Neutrophil (primary cell): ENCODE measurements at regions not wholly inside any gene's neighbourhood (a gene's known extent, or its start where the extent isn't known, plus 50 kb on each side); places are given as distances from the start of the nearest gene placed in this dataset.

ENCODE experiments used
- H3K27ac ChIP-seq: fragments of 200-600 bp; sonication (generic); 2 replicates; pipeline ENCODE4 v1.5.1; 2016; ENCODE audit warnings: mild to moderate bottlenecking, moderate library complexity
- H3K27me3 ChIP-seq: fragments of 200-600 bp; sonication (generic); 2 replicates; pipeline ENCODE4 v1.6.0; 2016; ENCODE audit warnings: mild to moderate bottlenecking
- H3K36me3 ChIP-seq: fragments of 200-600 bp; sonication (generic); 2 replicates; pipeline ENCODE4 v1.5.1; 2017
- H3K4me1 ChIP-seq, 2 experiments: fragments of 200-600 bp in 1 of 2; sonication (generic) in 1 of 2; 1 replicate in 1 of 2; 2 replicates in 1 of 2; pipeline versions ENCODE4 v1.5.1 to v1.6.1; 2013 to 2016; ENCODE audit warnings: low read depth in 1 of 2, low read length in 1 of 2, mild to moderate bottlenecking in 1 of 2, moderate library complexity in 1 of 2; ENCODE audit not compliant: control insufficient read depth in 1 of 2, insufficient read depth in 1 of 2
- H3K4me3 ChIP-seq, 2 experiments: fragments of 200-600 bp in 1 of 2; sonication (generic) in 1 of 2; 1 replicate in 1 of 2; 2 replicates in 1 of 2; pipeline ENCODE4 v1.5.1; 2013 to 2016; ENCODE audit warnings: low read depth in 1 of 2, low read length in 1 of 2, mild to moderate bottlenecking in 1 of 2, moderate library complexity in 1 of 2
- H3K9me3 ChIP-seq: fragments of 200-600 bp; sonication (generic); 2 replicates; pipeline ENCODE4 v1.5.1; 2016
- CTCF ChIP-seq: fragments of 200-600 bp; sonication (generic); IDR thresholded peaks from 2 replicates; pipeline ENCODE4 v1.5.1; 2016; ENCODE audit warnings: antibody characterized with exemption

GRCh38 chr5:60161340-60161934, 267.9 kb upstream of the PDE4D start:
- Histone ChIP-seq H3K4me3 (no peak overlapping the region), H3K9me3 (no peaks in the 10 kb centered on the region), H3K4me1 (peaks cover 13 to 18% of the 10 kb centered on the region in 2 experiments), H3K27ac (no peak overlapping the region), H3K36me3 (no peaks in the 10 kb centered on the region), H3K27me3 (no peaks in the 10 kb centered on the region)
- peak; percentile 67 for TF ChIP-seq CTCF

GRCh38 chr5:60149081-60149480, 255.6 kb upstream of the PDE4D start:
- Histone ChIP-seq H3K9me3 (no peaks in the 10 kb centered on the region), H3K4me3 (no peak overlapping the region), H3K27me3 (no peaks in the 10 kb centered on the region), H3K36me3 (no peaks in the 10 kb centered on the region), H3K27ac (no peak overlapping the region), H3K4me1 (peaks cover 20 to 27% of the 10 kb centered on the region in 2 experiments)
- TF ChIP-seq CTCF: no peak

GRCh38 chr5:60148366-60148765, 254.8 kb upstream of the PDE4D start:
- TF ChIP-seq CTCF: no peak
- Histone ChIP-seq H3K4me3 (no peak overlapping the region), H3K4me1 (peaks cover 26 to 34% of the 10 kb centered on the region in 2 experiments), H3K9me3 (no peaks in the 10 kb centered on the region), H3K36me3 (no peaks in the 10 kb centered on the region), H3K27ac (no peak overlapping the region), H3K27me3 (no peaks in the 10 kb centered on the region)

DNA sequence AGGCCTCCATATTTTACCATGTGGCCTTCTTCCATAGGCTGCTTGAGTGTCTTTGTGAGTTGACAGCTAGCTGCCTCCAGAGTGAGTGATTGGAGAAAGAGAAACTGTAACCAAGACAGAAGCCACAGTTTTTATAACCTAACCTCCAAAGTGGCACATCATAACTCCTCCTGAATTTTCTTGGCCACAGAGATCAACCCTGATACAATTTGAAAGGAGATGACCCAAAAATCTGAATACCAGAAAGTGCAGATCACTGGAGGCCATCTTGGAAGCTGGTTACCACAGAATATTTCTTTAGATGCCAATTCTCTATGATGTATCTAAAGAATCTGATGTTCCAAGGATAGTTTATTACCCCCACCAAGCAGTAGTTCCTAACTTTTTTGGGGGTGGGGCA, 254.3 kb upstream of the PDE4D start:
- Histone ChIP-seq H3K4me1 (peaks cover 29 to 39% of the 10 kb centered on the region in 2 experiments), H3K27me3 (no peaks in the 10 kb centered on the region), H3K36me3 (no peaks in the 10 kb centered on the region), H3K9me3 (no peaks in the 10 kb centered on the region), H3K4me3 (no peak overlapping the region), H3K27ac (no peak overlapping the region)
- no peak for TF ChIP-seq CTCF

GRCh38 chr5:60143942-60144549, 250.5 kb upstream of the PDE4D start:
- no peak for TF ChIP-seq CTCF
- Histone ChIP-seq H3K27ac (peak overlapping the region; percentile 80), H3K4me1 (peaks cover 36 to 54% of the 10 kb centered on the region in 2 experiments), H3K36me3 (no peaks in the 10 kb centered on the region), H3K27me3 (no peaks in the 10 kb centered on the region), H3K4me3 (no peak overlapping the region), H3K9me3 (no peaks in the 10 kb centered on the region)
